Stomach (tissue), 8 donors: ENCODE measurements at regions not wholly inside any gene's neighbourhood (a gene's known extent, or its start where the extent isn't known, plus 50 kb on each side); places are given as distances from the start of the nearest gene placed in this dataset.

Experiments used
- DNase-seq, 2 donors: peaks; one replicate each; pipeline versions ENCODE4 v3.0.0 to v3.0.0-alpha.2; 2013 to 2019
- H3K27ac ChIP-seq, 5 donors: fragments of 200-600 bp in 4 of 5; sonication (generic) in 4 of 5; one replicate each; pipeline ENCODE4 v1.5.1; 2013 to 2019; ENCODE audit warnings: mild to moderate bottlenecking in 1 of 5, moderate library complexity in 1 of 5
- H3K27me3 ChIP-seq, 3 donors: fragments of 200-600 bp; sonication (generic); one replicate each; pipeline ENCODE4 v1.5.1; 2017 to 2019; ENCODE audit warnings: mixed run types in 1 of 3
- H3K36me3 ChIP-seq, 4 donors: fragments of 200-600 bp; sonication (generic); 1 replicate in 3 of 4; 2 replicates in 1 of 4; pipeline ENCODE4 v1.5.1; 2016 to 2019
- H3K4me1 ChIP-seq, 4 donors: fragments of 200-600 bp; sonication (generic); one replicate each; pipeline ENCODE4 v1.5.1; 2016 to 2019
- H3K4me3 ChIP-seq, 4 donors: fragments of 200-600 bp; sonication (generic) in 3 of 4; one replicate each; pipeline ENCODE4 v1.5.1; 2016 to 2019; ENCODE audit warnings: mild to moderate bottlenecking in 1 of 4
- H3K9me3 ChIP-seq, 4 donors: fragments of 200-600 bp; sonication (generic); one replicate each; pipeline ENCODE4 v1.5.1; 2016 to 2019
- CTCF ChIP-seq, 7 experiments: fragments of 450-650 bp in 4 of 7; fragments of 200-600 bp in 3 of 7; sonication (generic) in 3 of 7; IDR thresholded peaks; one replicate each; pipeline ENCODE4 v1.5.1; 2016 to 2019; ENCODE audit warnings: antibody characterized with exemption in 7 of 7, control low read depth in 2 of 7, mild to moderate bottlenecking in 1 of 7
- EP300 ChIP-seq: sonication (generic); formaldehyde crosslinking; IDR thresholded peaks from one replicate; pipeline ENCODE4 v1.6.1; 2017; ENCODE audit warnings: antibody characterized with exemption
- POLR2A ChIP-seq, 4 donors: fragments of 450-650 bp; IDR thresholded peaks; one replicate each; pipeline ENCODE4 v1.6.1; 2016; ENCODE audit warnings: antibody characterized with exemption in 4 of 4, control low read depth in 2 of 4, mild to moderate bottlenecking in 1 of 4, moderate library complexity in 1 of 4
- POLR2AphosphoS5 ChIP-seq, 3 donors: sonication (generic); formaldehyde crosslinking; IDR thresholded peaks; one replicate each; pipeline ENCODE4 v1.6.1; 2016; ENCODE audit warnings: antibody characterized with exemption in 3 of 3
- WGBS, 5 donors: extraction: QIAGEN DNeasy Blood & Tissue Kit in 3 of 5; methylation state at CpG; one replicate each; pipeline versions ENCODE4 v1.1.5 to v1.1.7; 2013 to 2018; 5-methylcytosine and 5-hydroxymethylcytosine counted together
- intact Hi-C: fragments of 100-400 bp; cut with DNase I; formaldehyde crosslinking; loops from one replicate; pipeline ENCODE4 v1.15.1; 2023; ENCODE audit warnings: low total_unique reads
- donor health status: healthy with polysubstance abuse.
- donor health status: Bipolar disorder and iron deficiency.
- donor health status: healthy.

- Histone ChIP-seq H3K9me3 (no peaks in the 10 kb centered on the region), H3K4me3 (no peak overlapping the region), H3K27me3 (no peaks in the 10 kb centered on the region), H3K27ac (no peak overlapping the region), H3K36me3 (no peaks in the 10 kb centered on the region), H3K4me1 (no peaks in the 10 kb centered on the region)
- intact Hi-C loops, result no loop called here
- TF ChIP-seq EP300 (no peak), POLR2AphosphoS5 (IDR thresholded peaks at IDR 0.05) (no peak), CTCF (IDR thresholded peaks at IDR 0.05) (no peak), POLR2A (IDR thresholded peaks at IDR 0.05) (no peak)
- 68 to 90% (median 87%) methylated on average over 2 of the region's 2 CpGs for WGBS, 5 donors
- no peak for DNase-seq
Observed at GRCh38 chr6:140174524-140174923, 800.1 kb upstream of the CITED2 start.

GRCh38 chr6:140168365-140168764 is 793.9 kb upstream of the CITED2 start:
- TF ChIP-seq POLR2AphosphoS5 (IDR thresholded peaks at IDR 0.05) (no peak), EP300 (no peak), POLR2A (IDR thresholded peaks at IDR 0.05) (no peak), CTCF (IDR thresholded peaks at IDR 0.05) (no peak)
- WGBS, 5 donors, result 92 to 98% (median 94%) methylated on average over 3 of the region's 3 CpGs
- Histone ChIP-seq H3K36me3 (no peaks in the 10 kb centered on the region), H3K27ac (no peak overlapping the region), H3K9me3 (no peaks in the 10 kb centered on the region), H3K27me3 (no peaks in the 10 kb centered on the region), H3K4me3 (no peak overlapping the region), H3K4me1 (no peaks in the 10 kb centered on the region)
- intact Hi-C loops, result no loop called here
- DNase-seq, result no peak

- TF ChIP-seq CTCF (IDR thresholded peaks at IDR 0.05) (no peak), POLR2A (IDR thresholded peaks at IDR 0.05) (no peak), POLR2AphosphoS5 (IDR thresholded peaks at IDR 0.05) (no peak), EP300 (no peak)
- Histone ChIP-seq H3K9me3 (no peaks in the 10 kb centered on the region), H3K36me3 (no peaks in the 10 kb centered on the region), H3K4me3 (no peak overlapping the region), H3K4me1 (no peaks in the 10 kb centered on the region), H3K27ac (no peak overlapping the region), H3K27me3 (no peaks in the 10 kb centered on the region)
- 77 to 88% (median 81%) methylated on average over 1 of the region's 1 CpG for WGBS, 5 donors
- DNase-seq, result no peak
- intact Hi-C loops, result no loop called here
Observed at GRCh38 chr6:140160909-140161308, 786.5 kb upstream of the CITED2 start.

GRCh38 chr6:140160494-140160893 is 786.0 kb upstream of the CITED2 start:
- Histone ChIP-seq H3K36me3 (no peaks in the 10 kb centered on the region), H3K27me3 (no peaks in the 10 kb centered on the region), H3K27ac (no peak overlapping the region), H3K4me3 (no peak overlapping the region), H3K9me3 (no peaks in the 10 kb centered on the region), H3K4me1 (no peaks in the 10 kb centered on the region)
- intact Hi-C loops, result no loop called here
- DNase-seq, result no peak
- TF ChIP-seq POLR2AphosphoS5 (IDR thresholded peaks at IDR 0.05) (no peak), EP300 (no peak), CTCF (IDR thresholded peaks at IDR 0.05) (no peak), POLR2A (IDR thresholded peaks at IDR 0.05) (no peak)
- WGBS, 5 donors, result 79 to 96% (median 94%) methylated on average over 3 of the region's 3 CpGs
